ENCODE measurements at regions not wholly inside any gene's neighbourhood (a gene's known extent, or its start where the extent isn't known, plus 50 kb on each side); places are given as distances from the start of the nearest gene placed in this dataset.
"Not testable (repeated sequence)": the region's sequence is repeated elsewhere in the genome, so short reads cannot be mapped to it uniquely, and the experiment has no call there.

DNA sequence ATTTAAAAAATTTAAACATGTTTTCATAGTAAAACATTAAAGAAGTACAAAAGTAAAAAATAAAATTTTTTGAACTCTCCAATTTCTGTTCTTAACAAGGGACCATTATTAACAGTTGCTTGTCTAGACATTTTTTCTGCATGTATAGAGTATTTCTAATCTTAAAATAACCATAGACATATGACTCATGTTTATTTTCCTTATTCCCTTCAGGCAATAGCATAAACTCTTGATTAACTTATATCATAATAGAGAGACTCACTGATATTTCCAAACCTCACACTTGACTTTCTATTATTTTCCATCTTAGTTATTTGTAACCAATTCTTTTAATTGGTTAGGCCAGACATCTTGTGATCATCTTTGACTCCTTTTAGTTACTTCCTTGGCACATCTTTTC lies 325.6 kb upstream of the SOX14 start:
- no peak for DNase-seq (ENCODE audit: low spot score)

GRCh38 chr3:137460944-137461343 lies 303.2 kb upstream of the SOX14 start:
- no peak for DNase-seq (ENCODE audit: low spot score)

- DNase-seq (ENCODE audit: low spot score) = no peak
These were observed 301.0 kb upstream of the SOX14 start for GRCh38 chr3:137463131-137463530.

- no peak for DNase-seq (ENCODE audit: low spot score)
These were observed 299.8 kb upstream of the SOX14 start for GRCh38 chr3:137464341-137464740.

DNA sequence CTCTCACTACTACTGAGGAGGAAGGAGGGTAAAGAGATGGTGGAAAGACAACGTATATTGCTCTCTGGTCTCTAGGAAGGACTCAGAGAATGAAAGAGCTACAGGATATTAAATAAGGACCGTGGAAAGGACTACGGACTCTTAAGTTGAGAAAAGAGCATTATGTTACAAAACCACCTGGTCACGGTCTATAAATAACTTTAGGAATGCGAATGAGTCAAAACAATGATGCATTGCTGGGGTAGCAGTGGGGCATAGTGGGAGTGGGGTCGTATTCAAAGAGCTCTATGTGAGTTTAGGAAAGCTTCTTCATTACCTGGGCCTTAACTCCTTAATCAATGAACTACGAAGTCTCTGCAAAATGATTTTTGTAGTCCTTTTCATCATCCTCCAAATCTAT lies 295.7 kb upstream of the SOX14 start:
- no peak for DNase-seq (ENCODE audit: low spot score)

- DNase-seq (ENCODE audit: low spot score) = no peak
These were observed 294.9 kb upstream of the SOX14 start for GRCh38 chr3:137469263-137469662.

DNA sequence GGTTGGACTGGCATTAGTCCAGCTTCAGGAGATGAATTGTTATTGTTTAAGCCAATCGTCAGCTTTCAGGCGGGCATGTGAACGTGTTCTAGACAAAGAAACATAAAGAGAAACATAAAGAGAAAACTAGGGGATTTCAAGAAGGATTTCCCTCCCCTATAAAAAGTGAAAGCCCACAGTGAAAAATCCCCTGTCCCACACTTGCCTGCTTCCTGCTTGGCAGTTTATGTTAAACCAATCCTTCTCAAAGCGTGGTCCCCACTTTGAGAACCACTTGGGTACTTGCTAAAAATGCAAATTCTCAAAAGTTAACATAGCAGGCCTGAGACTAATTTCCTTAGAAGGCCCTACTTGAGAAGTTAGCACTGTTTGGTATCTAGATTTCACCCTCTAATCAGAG lies 293.0 kb upstream of the SOX14 start:
- no peak for DNase-seq (ENCODE audit: low spot score)

DNA sequence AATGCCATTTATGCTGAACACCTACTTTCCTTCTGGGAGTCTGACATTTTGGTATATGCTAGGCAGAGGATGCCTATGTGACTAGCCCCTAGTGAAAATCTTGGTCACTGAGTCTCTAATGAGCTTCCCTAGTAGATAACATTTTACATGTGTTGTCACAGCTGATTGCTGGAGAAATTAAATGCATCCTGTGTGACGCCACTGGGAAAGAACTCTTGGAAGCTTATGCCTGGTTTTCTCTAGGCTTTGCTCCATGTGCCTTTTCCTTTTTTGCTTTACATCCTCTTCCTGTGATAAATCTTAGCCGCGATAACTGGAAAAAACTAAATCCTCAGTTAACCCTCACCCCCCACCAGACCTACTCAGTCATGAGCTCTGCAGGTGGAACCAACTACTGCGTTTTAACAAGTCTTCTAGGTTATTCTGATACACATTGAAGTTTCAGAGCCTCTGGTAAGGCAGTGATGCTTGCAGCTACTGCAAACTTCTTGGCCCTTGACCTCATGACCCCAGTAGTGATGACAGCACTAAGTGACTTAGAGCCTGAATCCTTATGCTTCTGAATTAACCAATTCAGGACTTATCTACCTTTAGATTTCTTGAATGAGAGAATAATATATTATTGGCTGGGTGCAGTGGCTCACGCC lies 292.4 kb upstream of the SOX14 start:
- DNase-seq (ENCODE audit: low spot score) = no peak

- DNase-seq (ENCODE audit: low spot score) = no peak
These were observed 286.5 kb upstream of the SOX14 start for GRCh38 chr3:137477614-137478013.

- no peak for DNase-seq (ENCODE audit: low spot score)
These were observed 254.6 kb upstream of the SOX14 start for GRCh38 chr3:137509354-137510045.

DNA sequence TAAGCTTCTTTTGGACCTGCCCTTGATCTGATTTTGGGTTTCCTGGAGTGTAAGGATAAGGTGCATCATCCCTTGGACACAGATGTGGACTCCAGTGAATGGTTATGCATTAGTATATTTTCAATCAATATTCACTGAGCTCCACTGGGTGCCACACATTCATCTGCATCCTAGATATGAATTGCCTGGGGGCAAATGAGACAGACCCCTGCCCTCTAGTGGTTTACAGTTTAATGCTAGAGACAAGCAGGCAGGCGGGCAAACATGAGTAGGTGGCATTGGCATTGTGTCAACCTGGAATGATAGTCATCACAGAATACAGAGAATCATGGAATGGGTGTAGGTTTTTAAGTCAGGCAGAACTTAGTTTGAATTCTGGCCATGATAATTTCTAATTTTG lies 252.5 kb upstream of the SOX14 start:
- no peak for DNase-seq (ENCODE audit: low spot score)

GRCh38 chr3:137514853-137515252 lies 249.3 kb upstream of the SOX14 start:
- DNase-seq (ENCODE audit: low spot score) = no peak

DNA sequence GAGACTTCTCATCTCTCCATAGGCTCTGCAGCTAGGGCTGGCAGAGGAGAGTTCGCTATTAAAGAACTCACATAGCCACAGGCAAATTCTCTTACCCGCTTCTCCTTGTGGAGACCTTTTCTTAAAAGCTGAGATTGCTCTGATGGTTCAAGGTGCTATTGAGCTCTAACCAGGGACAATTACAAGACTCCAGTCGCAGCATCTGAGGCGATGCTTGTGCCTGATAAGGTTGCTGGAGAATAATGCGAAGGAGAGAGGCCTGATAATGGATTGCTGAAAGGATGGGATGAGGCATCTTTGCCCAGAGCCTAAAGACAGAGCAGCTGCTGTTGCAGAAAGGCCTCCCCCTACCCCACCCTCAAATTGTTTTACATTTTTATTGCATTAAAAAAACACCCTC lies 244.5 kb upstream of the SOX14 start:
- no peak for DNase-seq (ENCODE audit: low spot score)

DNA sequence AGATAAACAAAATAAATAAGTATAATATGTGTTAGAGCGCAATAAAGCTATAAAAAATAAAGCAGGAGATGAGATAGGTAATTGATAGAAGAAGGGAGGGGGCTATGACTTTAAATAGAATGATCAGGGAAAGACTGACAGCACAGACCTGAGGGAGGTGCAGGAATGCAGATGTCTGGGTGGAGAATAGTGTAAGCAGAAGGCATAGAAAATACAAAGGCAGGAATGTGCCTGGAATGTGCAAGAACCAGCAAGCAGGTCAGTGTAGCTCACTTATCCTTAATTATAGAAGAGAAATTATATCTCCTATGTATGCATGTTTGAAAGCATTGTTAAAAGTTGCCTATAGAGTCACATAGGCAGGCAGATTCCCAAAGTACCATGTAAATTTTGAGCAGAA lies 239.4 kb upstream of the SOX14 start:
- no peak for DNase-seq (ENCODE audit: low spot score)

DNA sequence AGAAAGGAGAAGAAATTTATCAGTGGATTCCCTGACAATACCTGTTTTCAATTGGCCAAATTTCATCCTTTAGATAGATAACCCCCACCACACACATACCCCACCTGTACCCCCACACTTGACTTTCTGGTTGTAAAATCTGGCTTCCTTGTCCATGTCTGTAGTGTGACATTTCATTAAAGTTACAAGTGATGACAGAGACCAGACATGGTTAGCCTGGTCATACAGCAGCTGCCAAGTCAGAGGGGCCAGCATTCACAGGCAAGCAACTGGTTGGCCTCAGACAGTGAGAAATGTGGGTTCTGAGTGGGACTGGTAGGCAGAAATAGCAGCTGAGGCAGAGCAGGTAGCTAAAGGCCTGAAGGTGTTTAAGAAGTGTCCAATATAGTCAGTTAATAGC lies 238.6 kb upstream of the SOX14 start:
- DNase-seq (ENCODE audit: low spot score) = no peak

- DNase-seq (ENCODE audit: low spot score) = no peak
These were observed 222.1 kb upstream of the SOX14 start for GRCh38 chr3:137542049-137542448.

DNA sequence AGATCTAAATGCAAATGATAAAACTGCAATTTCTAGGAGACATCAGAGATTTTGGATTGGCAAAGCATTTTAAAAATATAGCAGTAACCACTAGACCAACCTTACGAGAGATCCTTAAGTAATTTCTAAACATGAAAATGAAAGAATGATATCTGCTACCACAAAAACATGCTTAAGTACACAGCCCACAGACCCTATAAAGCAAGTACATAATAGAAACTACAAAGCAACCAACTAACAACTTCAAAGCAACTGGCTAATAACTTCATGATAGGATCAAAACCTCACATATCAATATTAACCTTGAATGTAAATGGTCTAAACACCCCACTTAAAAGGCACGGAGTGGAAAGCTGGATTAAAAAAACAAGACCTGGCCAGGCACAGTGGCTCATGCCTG lies 209.9 kb upstream of the SOX14 start:
- DNase-seq (ENCODE audit: low spot score) = no peak

- no peak for DNase-seq (ENCODE audit: low spot score)
These were observed 195.2 kb upstream of the SOX14 start for GRCh38 chr3:137568880-137569279.

- no peak for DNase-seq (ENCODE audit: low spot score)
These were observed 191.2 kb upstream of the SOX14 start for GRCh38 chr3:137572931-137573330.

DNA sequence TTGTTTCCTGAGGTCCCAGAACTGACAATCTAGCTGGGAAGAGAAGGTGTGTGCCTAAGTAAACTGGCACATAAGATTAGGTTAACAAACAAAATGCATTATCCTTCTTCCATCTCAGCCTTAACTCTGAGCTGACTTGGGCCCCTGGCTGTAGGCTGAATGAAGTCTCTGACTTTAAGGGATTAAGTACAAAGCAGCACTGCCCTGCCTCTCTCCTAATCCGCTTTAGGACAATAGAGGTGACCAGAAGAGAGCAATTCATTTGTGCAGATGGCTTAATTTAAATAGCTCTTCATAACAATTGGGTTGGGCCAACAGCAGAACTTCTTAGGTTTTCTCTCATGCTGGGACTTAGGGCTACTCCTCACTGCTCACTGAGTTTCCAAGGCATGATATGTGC lies 181.6 kb upstream of the SOX14 start:
- no peak for DNase-seq (ENCODE audit: low spot score)

DNA sequence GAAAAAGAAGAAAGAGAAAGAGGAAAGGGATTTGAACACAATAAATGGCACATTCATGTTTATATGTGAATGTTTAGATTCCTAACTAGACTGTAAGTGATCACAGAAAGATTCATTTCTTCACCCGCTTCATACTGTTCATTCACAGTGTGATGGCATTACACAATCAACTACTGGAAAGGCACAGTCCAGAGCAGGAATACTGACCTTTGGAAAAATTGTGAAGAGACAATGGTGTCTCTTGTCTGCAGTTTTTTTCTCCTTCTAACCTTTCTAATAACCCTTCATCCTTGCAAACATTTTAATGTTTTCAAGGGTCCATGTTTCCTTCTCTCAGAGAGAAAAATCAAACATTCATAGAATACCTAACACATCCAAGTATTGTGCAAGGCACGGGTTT lies 180.9 kb upstream of the SOX14 start:
- no peak for DNase-seq (ENCODE audit: low spot score)

GRCh38 chr3:137588871-137589270 lies 175.2 kb upstream of the SOX14 start:
- no peak for DNase-seq (ENCODE audit: low spot score)

- DNase-seq (ENCODE audit: low spot score) = not testable (repeated sequence)
These were observed 168.7 kb upstream of the SOX14 start for GRCh38 chr3:137595415-137595814.

- no peak for DNase-seq (ENCODE audit: low spot score)
These were observed 153.4 kb upstream of the SOX14 start for GRCh38 chr3:137610723-137611122.

Measured in H4 (cell line).